ENCODE measurements at regions not wholly inside any gene's neighbourhood (a gene's known extent, or its start where the extent isn't known, plus 50 kb on each side); places are given as distances from the start of the nearest gene placed in this dataset.

DNA sequence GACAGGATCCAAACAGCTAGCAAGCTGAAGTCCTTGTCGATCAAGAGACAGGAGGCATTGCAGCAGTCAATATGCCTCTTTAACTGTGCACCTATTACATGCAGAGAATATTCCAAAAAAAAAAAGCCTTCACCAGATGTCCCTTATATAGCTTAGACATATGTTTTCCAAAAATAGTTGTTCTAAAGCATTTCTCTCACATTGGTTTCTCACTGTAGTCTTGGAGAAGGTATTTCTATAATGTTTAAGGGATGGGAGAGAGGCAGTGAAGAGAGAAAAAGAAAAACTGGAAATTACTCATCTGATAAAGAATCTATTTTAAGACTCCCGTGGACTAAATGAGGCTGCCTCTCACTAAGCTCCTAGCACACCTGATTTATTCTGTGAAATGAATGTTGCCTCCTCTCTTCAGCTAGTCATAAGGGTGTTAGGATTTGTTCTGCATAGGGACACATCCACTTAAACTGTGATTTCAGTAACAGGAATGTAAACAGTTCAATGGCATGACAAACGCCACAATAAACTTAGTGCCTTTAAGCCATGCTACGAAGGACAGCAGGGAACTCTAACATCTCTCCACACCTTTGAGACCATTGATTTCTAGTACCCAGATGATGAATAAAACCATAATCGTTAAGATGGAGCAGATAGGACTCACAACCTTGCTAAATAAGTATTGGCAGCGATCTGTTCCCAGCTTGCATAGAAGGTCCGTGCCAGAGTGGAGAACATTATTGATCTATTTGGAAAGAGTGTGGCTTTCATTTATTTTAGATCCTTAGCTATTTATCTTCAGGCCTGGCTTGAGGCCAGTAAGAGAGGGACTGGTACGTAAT, 98.6 kb upstream of the NCK2 start:
- no peaks in the 10 kb centered on the region for H3K36me3 Mint-ChIP-seq (ENCODE audit: insufficient read depth)
- DNase-seq (ENCODE audit: low spot score in 2 of 2), result no peak

GRCh38 chr2:105645031-105645937, 99.4 kb upstream of the NCK2 start:
- DNase-seq (ENCODE audit: low spot score in 2 of 2) (no peak), ATAC-seq (replicated peaks; ENCODE audit: extremely low read depth, poor library complexity, severe bottlenecking) (no peak)
- H3K4me3 Mint-ChIP-seq, result no peak overlapping the region
- no peaks in the 10 kb centered on the region for H3K9me3 Mint-ChIP-seq
- H3K4me1 Mint-ChIP-seq, result no peaks in the 10 kb centered on the region
- no peaks in the 10 kb centered on the region for H3K36me3 Mint-ChIP-seq (ENCODE audit: insufficient read depth)
- H3K27me3 Mint-ChIP-seq, result peaks cover 32% of the 10 kb centered on the region
- H3K27ac Mint-ChIP-seq (ENCODE audit: low read depth), result no peak overlapping the region

More for the DNA sequence above, 98.6 kb upstream of the NCK2 start:
- Mint-ChIP-seq H3K27ac (ENCODE audit: low read depth) (no peak overlapping the region), H3K9me3 (no peaks in the 10 kb centered on the region), H3K27me3 (peaks cover 32% of the 10 kb centered on the region), H3K4me1 (no peaks in the 10 kb centered on the region), H3K4me3 (no peak overlapping the region)
- ATAC-seq (replicated peaks; ENCODE audit: extremely low read depth, poor library complexity, severe bottlenecking), result no peak

GRCh38 chr2:105644174-105644980, 100.3 kb upstream of the NCK2 start:
- H3K27me3 Mint-ChIP-seq, result peaks cover 32% of the 10 kb centered on the region
- ATAC-seq (replicated peaks; ENCODE audit: extremely low read depth, poor library complexity, severe bottlenecking), result no peak
- no peaks in the 10 kb centered on the region for H3K36me3 Mint-ChIP-seq (ENCODE audit: insufficient read depth)
- no peak for DNase-seq (ENCODE audit: low spot score in 2 of 2)
- no peaks in the 10 kb centered on the region for H3K4me1 Mint-ChIP-seq
- no peaks in the 10 kb centered on the region for H3K9me3 Mint-ChIP-seq
- no peak overlapping the region for H3K4me3 Mint-ChIP-seq
- no peak overlapping the region for H3K27ac Mint-ChIP-seq (ENCODE audit: low read depth)

DNA sequence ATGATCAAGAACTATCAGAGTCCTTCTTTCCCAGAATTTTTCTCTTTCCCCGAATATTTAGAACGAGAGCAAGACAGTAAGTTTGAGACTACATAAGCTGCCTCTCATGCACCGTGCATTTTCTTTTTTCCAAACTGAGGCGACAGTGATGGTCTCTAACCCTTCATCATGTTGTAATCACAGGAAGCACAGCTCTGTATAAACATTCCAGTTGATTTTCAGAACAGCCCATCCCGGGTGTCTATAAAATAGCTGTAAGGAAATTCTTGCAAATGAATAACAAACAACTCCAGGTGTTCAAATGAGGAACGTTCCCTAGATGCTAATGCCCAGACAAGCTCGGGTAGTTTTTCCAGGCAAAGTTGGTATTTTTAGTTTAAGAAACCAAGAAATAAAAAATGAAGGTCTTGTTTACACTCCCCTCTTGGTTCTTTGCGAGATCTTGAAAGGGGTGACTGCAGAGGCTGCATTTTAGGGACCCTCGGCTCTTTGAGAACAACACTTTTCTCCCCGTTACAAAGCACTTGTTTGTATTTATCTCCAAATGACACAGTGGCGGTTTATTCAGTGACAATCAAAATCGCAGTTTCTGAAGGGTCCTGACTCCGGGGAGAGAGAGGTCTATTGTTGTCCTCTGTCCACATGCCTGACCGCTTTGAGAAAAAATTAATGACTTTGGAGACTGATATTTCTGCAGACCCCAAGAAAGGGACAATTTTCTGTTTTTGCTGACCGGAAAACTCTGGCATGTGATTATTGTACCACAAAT, 101.1 kb upstream of the NCK2 start:
- DNase-seq (ENCODE audit: low spot score in 2 of 2) (no peak), ATAC-seq (replicated peaks; ENCODE audit: extremely low read depth, poor library complexity, severe bottlenecking) (no peak)
- no peaks in the 10 kb centered on the region for H3K9me3 Mint-ChIP-seq
- peaks cover 32% of the 10 kb centered on the region for H3K27me3 Mint-ChIP-seq
- no peaks in the 10 kb centered on the region for H3K36me3 Mint-ChIP-seq (ENCODE audit: insufficient read depth)
- H3K27ac Mint-ChIP-seq (ENCODE audit: low read depth), result no peak overlapping the region
- H3K4me3 Mint-ChIP-seq, result no peak overlapping the region
- H3K4me1 Mint-ChIP-seq, result no peaks in the 10 kb centered on the region

- Mint-ChIP-seq H3K9me3 (no peaks in the 10 kb centered on the region), H3K27ac (ENCODE audit: low read depth) (no peak overlapping the region), H3K27me3 (peaks cover 27% of the 10 kb centered on the region), H3K4me1 (no peaks in the 10 kb centered on the region), H3K36me3 (ENCODE audit: insufficient read depth) (no peaks in the 10 kb centered on the region), H3K4me3 (no peak overlapping the region)
- no peak for ATAC-seq (replicated peaks; ENCODE audit: extremely low read depth, poor library complexity, severe bottlenecking)
- DNase-seq (ENCODE audit: low spot score in 2 of 2), result no peak
Measured at GRCh38 chr2:105641389-105641811, 103.3 kb upstream of the NCK2 start.

GRCh38 chr2:105640246-105640645, 104.5 kb upstream of the NCK2 start:
- no peak overlapping the region for H3K27ac Mint-ChIP-seq (ENCODE audit: low read depth)
- H3K36me3 Mint-ChIP-seq (ENCODE audit: insufficient read depth), result no peaks in the 10 kb centered on the region
- H3K4me1 Mint-ChIP-seq, result no peaks in the 10 kb centered on the region
- DNase-seq (ENCODE audit: low spot score in 2 of 2), result no peak
- H3K9me3 Mint-ChIP-seq, result no peaks in the 10 kb centered on the region
- H3K27me3 Mint-ChIP-seq, result peaks cover 23% of the 10 kb centered on the region
- H3K4me3 Mint-ChIP-seq, result no peak overlapping the region
- no peak for ATAC-seq (replicated peaks; ENCODE audit: extremely low read depth, poor library complexity, severe bottlenecking)

DNA sequence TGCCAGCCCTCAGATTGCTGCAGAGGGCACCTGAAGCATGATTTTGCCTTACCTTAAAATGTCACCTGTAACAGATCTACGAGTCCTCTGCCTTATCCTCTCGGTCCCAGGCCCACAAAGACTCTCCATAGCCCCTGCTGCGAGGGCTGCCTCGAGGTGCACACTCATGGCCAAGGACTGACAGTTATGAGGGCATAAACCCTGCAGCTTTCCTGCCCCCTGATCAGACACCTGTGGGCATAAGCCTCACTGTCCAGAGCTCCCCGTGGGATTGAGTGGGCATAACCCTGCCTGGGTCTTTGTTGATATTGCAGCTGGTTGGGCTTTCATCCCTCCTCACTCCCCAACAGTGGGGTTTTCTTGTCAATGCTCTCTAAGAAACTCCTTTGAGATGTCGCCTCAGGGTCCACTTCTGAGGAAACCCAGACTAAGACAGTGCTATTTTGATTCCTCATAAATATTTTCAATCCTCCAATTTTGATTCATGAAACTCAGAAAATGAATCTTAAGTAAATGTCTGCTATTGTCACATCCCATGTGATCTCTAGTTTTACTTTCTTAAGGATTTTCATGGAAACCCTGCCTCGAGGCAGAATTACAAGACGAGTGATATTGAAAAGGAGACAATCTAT, 108.5 kb upstream of the NCK2 start:
- no peak for DNase-seq (ENCODE audit: low spot score in 2 of 2)
- Mint-ChIP-seq H3K27me3 (peaks cover 15% of the 10 kb centered on the region), H3K36me3 (ENCODE audit: insufficient read depth) (no peaks in the 10 kb centered on the region), H3K4me3 (no peak overlapping the region), H3K27ac (ENCODE audit: low read depth) (no peak overlapping the region), H3K9me3 (no peaks in the 10 kb centered on the region), H3K4me1 (no peaks in the 10 kb centered on the region)
- no peak for ATAC-seq (replicated peaks; ENCODE audit: extremely low read depth, poor library complexity, severe bottlenecking)

DNA sequence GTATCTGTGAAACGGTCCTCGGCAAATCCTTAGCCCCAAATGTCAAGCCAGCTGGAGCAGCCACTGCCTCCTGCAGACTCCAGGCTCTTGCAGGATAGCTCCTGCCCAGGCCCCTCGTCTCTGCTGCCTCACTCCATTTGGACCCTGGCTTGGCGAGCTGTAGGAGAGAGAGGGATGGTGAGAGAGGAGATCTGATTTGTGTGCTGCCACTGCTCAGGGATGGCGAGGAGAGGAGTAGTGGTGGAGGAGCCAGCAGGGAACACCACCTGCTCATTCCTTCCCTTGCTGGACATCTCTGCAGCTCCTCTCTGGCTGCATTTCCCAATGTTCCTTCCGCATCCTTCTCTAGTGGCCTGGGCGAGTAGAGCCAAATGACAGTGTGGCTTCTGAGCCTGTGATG, 109.1 kb upstream of the NCK2 start:
- Mint-ChIP-seq H3K4me3 (no peak overlapping the region), H3K36me3 (ENCODE audit: insufficient read depth) (no peaks in the 10 kb centered on the region), H3K9me3 (no peaks in the 10 kb centered on the region), H3K27me3 (peaks cover 15% of the 10 kb centered on the region), H3K4me1 (no peaks in the 10 kb centered on the region), H3K27ac (ENCODE audit: low read depth) (no peak overlapping the region)
- ATAC-seq (replicated peaks; ENCODE audit: extremely low read depth, poor library complexity, severe bottlenecking) (no peak), DNase-seq (ENCODE audit: low spot score in 2 of 2) (no peak)

DNA sequence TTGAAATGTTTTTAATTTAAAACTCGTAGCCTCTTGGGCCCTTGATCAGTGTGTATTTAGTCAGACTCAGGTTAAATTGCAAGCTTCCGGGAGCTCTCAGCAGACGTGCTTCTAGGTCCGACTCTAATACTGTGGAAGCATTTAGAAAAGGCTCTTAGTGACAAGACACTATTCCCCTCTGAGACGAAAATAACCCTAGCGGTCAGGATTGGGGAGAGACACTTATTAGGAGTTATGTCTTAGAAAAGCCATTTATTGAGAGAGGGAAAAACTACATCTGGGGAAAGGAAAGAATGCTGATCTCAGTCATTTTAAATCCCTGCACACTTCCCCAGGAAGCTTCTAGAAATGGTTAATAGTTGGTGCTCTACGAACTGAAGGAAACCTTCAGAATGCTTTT, 110.5 kb upstream of the NCK2 start:
- Mint-ChIP-seq H3K36me3 (ENCODE audit: insufficient read depth) (no peaks in the 10 kb centered on the region), H3K4me1 (no peaks in the 10 kb centered on the region), H3K9me3 (no peaks in the 10 kb centered on the region), H3K27ac (ENCODE audit: low read depth) (no peak overlapping the region), H3K27me3 (peaks cover 27% of the 10 kb centered on the region), H3K4me3 (no peak overlapping the region)
- ATAC-seq (replicated peaks; ENCODE audit: extremely low read depth, poor library complexity, severe bottlenecking) (no peak), DNase-seq (ENCODE audit: low spot score in 2 of 2) (no peak)

- no peaks in the 10 kb centered on the region for H3K36me3 Mint-ChIP-seq (ENCODE audit: insufficient read depth)
- no peak overlapping the region for H3K27ac Mint-ChIP-seq (ENCODE audit: low read depth)
- DNase-seq (ENCODE audit: low spot score in 2 of 2) (no peak), ATAC-seq (replicated peaks; ENCODE audit: extremely low read depth, poor library complexity, severe bottlenecking) (no peak)
- H3K4me3 Mint-ChIP-seq, result no peak overlapping the region
- no peaks in the 10 kb centered on the region for H3K9me3 Mint-ChIP-seq
- no peaks in the 10 kb centered on the region for H3K4me1 Mint-ChIP-seq
- H3K27me3 Mint-ChIP-seq, result peaks cover 37% of the 10 kb centered on the region
Measured at GRCh38 chr2:105631922-105632321, 112.8 kb upstream of the NCK2 start.

GRCh38 chr2:105631011-105631410, 113.7 kb upstream of the NCK2 start:
- ATAC-seq (replicated peaks; ENCODE audit: extremely low read depth, poor library complexity, severe bottlenecking), result no peak
- H3K27me3 Mint-ChIP-seq, result peaks cover 46% of the 10 kb centered on the region
- no peak overlapping the region for H3K4me3 Mint-ChIP-seq
- H3K36me3 Mint-ChIP-seq (ENCODE audit: insufficient read depth), result no peaks in the 10 kb centered on the region
- no peaks in the 10 kb centered on the region for H3K9me3 Mint-ChIP-seq
- DNase-seq (ENCODE audit: low spot score in 2 of 2), result no peak
- H3K4me1 Mint-ChIP-seq, result no peaks in the 10 kb centered on the region
- H3K27ac Mint-ChIP-seq (ENCODE audit: low read depth), result no peak overlapping the region
